Cardiac fibroblast (primary cell): ENCODE measurements at regions not wholly inside any gene's neighbourhood (a gene's known extent, or its start where the extent isn't known, plus 50 kb on each side); places are given as distances from the start of the nearest gene placed in this dataset.
A peak's percentile ranks its signal among the peaks of the same experiment; 100 is the strongest.

Experiments used
- DNase-seq, 2 donors: peaks; one replicate each; pipeline versions ENCODE4 v3.0.0 to v3.0.0-alpha.2; 2010; ENCODE audit warnings: low read depth in 2 of 2
- H3K4me3 ChIP-seq, 2 donors: replicated peaks in 1 of 2; 1 replicate in 1 of 2; 2 replicates in 1 of 2; pipeline ENCODE4 v1.5.1; 2011; ENCODE audit warnings: low read depth in 2 of 2, low read length in 2 of 2, mild to moderate bottlenecking in 2 of 2, moderate library complexity in 1 of 2
- CTCF ChIP-seq: IDR thresholded peaks from one replicate; pipeline ENCODE4 v1.5.1; 2011; ENCODE audit warnings: low read depth, mild to moderate bottlenecking, low read length, inconsistent platforms

- DNase-seq = no peak
- no peak overlapping the region for H3K4me3 ChIP-seq
- no peak for TF ChIP-seq CTCF
Measured at GRCh38 chr15:62533687-62534086, 368.6 kb upstream of the C2CD4B start.

DNA sequence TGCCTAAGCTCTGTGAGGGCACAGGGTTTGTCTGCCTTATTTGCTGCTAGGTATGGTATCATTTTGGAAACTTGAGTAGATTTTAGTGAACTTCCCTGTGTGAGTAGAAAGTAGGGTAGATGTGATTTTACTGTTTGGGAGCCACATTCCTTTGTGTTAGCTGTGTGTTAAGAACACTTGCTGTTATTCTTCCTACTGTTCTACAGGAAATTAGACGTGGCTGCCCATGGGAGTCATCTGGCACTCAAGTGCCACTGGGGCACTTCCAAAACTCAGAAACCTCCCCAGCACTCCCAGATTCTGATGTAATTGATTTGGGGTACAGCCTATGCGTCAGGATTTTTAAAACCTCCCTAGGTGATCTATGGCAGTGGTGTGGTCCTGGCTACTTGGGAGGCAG, 369.9 kb upstream of the C2CD4B start:
- TF ChIP-seq CTCF = no peak
- no peak overlapping the region for H3K4me3 ChIP-seq
- DNase-seq = no peak

DNA sequence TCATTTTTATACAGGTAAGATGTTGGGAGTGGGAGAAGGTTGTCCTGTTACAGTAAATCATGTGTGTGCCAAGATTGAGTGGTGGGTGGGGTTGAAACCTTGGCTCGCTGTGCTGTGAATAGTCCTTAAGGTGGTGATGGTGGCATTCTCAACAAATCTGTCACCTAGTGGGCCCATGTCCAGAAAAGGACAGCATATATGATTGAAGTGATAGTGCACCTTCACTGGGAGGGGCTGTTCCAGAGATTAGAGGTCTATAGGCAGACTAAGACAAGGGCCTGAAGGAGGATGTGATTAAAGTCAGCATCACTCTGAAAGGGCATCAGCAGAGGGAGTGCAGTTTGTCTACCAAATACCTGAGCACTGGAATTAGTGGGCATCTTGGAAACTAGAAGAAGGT, 374.2 kb upstream of the C2CD4B start:
- no peak for DNase-seq
- TF ChIP-seq CTCF = no peak
- H3K4me3 ChIP-seq = no peak overlapping the region

GRCh38 chr15:62541250-62541649, 376.2 kb upstream of the C2CD4B start:
- no peak for TF ChIP-seq CTCF
- H3K4me3 ChIP-seq = no peak overlapping the region
- no peak for DNase-seq

- TF ChIP-seq CTCF = no peak
- H3K4me3 ChIP-seq = no peak overlapping the region
- no peak for DNase-seq
Measured at GRCh38 chr15:62541846-62542245, 376.8 kb upstream of the C2CD4B start.

GRCh38 chr15:62544446-62544845, 379.4 kb upstream of the C2CD4B start:
- DNase-seq = peak in 1 of 2 donors; percentile 55
- H3K4me3 ChIP-seq = no peak overlapping the region
- no peak for TF ChIP-seq CTCF

DNA sequence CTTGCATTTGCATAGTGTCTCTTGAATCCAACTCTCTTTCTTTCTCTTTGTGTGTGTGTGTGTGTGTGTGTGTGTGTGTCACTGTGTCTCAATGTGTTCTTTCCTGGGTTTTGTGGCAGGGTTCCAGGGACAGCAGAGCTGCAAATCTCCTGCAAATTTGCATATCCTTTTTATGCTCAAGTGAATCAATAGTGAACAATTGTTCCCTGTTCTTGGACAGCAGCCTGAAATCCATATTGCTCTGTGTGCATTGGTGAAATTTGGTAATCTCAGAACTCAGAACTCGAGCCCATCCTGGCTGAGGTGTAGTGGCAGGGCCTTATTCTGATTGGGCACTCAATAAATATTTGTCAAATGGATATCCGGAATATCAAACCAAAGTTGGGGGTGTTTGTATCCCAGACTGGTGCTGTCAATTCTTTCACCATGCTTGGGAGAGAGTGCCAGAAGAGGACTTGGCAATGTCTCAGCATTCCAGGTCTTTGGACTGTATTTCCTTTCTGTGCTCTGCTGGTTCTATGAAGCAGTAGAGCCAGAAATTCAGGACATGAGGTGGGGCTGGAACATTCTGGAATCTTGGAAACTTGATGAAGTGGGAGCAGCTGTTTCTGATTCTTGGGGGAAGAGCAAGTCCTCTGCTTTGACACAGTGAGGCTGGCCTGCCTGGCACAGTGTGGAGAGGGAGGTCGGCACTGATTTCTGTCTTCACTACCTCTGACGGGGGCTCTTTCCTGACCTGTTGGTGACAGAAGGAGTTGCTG, 380.6 kb upstream of the C2CD4B start:
- TF ChIP-seq CTCF = no peak
- peak; percentile 66 to 84 for DNase-seq
- no peak overlapping the region for H3K4me3 ChIP-seq
